ENCODE measurements at regions not wholly inside any gene's neighbourhood (a gene's known extent, or its start where the extent isn't known, plus 50 kb on each side); places are given as distances from the start of the nearest gene placed in this dataset.
"Not testable (repeated sequence)": the region's sequence is repeated elsewhere in the genome, so short reads cannot be mapped to it uniquely, and the experiment has no call there.

- DNase-seq (ENCODE audit: low read depth) = no peak
- no peak overlapping the region for H3K4me3 ChIP-seq (ENCODE audit: low read length)
- TF ChIP-seq CTCF (conservative IDR thresholded peaks at IDR 0.05; ENCODE audit: low read depth, low read length) = no peak
These were observed 854.4 kb downstream of the TMEM121 start for GRCh38 chr14:106380740-106381139.

GRCh38 chr14:106389186-106389585 is 862.8 kb downstream of the TMEM121 start:
- H3K4me3 ChIP-seq (ENCODE audit: low read length); DNase-seq (ENCODE audit: low read depth): not testable (repeated sequence)

- no peak overlapping the region for H3K4me3 ChIP-seq (ENCODE audit: low read length)
- DNase-seq (ENCODE audit: low read depth) = no peak
- no peak for TF ChIP-seq CTCF (conservative IDR thresholded peaks at IDR 0.05; ENCODE audit: low read depth, low read length)
These were observed 864.0 kb downstream of the TMEM121 start for GRCh38 chr14:106390401-106390800.

GRCh38 chr14:106390947-106391346 is 864.6 kb downstream of the TMEM121 start:
- no peak for TF ChIP-seq CTCF (conservative IDR thresholded peaks at IDR 0.05; ENCODE audit: low read depth, low read length)
- H3K4me3 ChIP-seq (ENCODE audit: low read length) = no peak overlapping the region
- no peak for DNase-seq (ENCODE audit: low read depth)

GRCh38 chr14:106393742-106394141 is 867.4 kb downstream of the TMEM121 start:
- no peak overlapping the region for H3K4me3 ChIP-seq (ENCODE audit: low read length)
- no peak for DNase-seq (ENCODE audit: low read depth)
- TF ChIP-seq CTCF (conservative IDR thresholded peaks at IDR 0.05; ENCODE audit: low read depth, low read length) = no peak

GRCh38 chr14:106395456-106396050 is 869.2 kb downstream of the TMEM121 start:
- no peak overlapping the region for H3K4me3 ChIP-seq (ENCODE audit: low read length)
- no peak for DNase-seq (ENCODE audit: low read depth)
- no peak for TF ChIP-seq CTCF (conservative IDR thresholded peaks at IDR 0.05; ENCODE audit: low read depth, low read length)

GRCh38 chr14:106396999-106397398 is 870.6 kb downstream of the TMEM121 start:
- DNase-seq (ENCODE audit: low read depth) = no peak
- H3K4me3 ChIP-seq (ENCODE audit: low read length) = no peak overlapping the region
- no peak for TF ChIP-seq CTCF (conservative IDR thresholded peaks at IDR 0.05; ENCODE audit: low read depth, low read length)

- H3K4me3 ChIP-seq (ENCODE audit: low read length); DNase-seq (ENCODE audit: low read depth): not testable (repeated sequence)
These were observed 872.5 kb downstream of the TMEM121 start for GRCh38 chr14:106398931-106399331.

- not testable (repeated sequence) for H3K4me3 ChIP-seq (ENCODE audit: low read length)
These were observed 874.9 kb downstream of the TMEM121 start for GRCh38 chr14:106401316-106401715.

GRCh38 chr14:106410229-106410628 is 883.8 kb downstream of the TMEM121 start:
- DNase-seq (ENCODE audit: low read depth); H3K4me3 ChIP-seq (ENCODE audit: low read length): not testable (repeated sequence)

More at GRCh38 chr14:106401316-106401715, 874.9 kb downstream of the TMEM121 start:
- not testable (repeated sequence) for DNase-seq (ENCODE audit: low read depth)
